HCT116 (cell line): ENCODE measurements at regions not wholly inside any gene's neighbourhood (a gene's known extent, or its start where the extent isn't known, plus 50 kb on each side); places are given as distances from the start of the nearest gene placed in this dataset.

Experiments used
- ATAC-seq: fragments of 200-7000 bp; cut with Tn5 transposase; 2 replicates; pipeline ENCODE4 v1.9.1; 2020; ENCODE audit warnings: mild to moderate bottlenecking, moderate library complexity
- BruUV-seq: library from RNA; stranded (reverse); fragments of 400-500 nt; replicated peaks from 2 replicates; lab custom pipeline; 2021; lab: Mats Ljungman, UMichigan
- CTCF ChIA-PET: fragments of 300-600 bp; sonication (Branson Sonifier 250); formaldehyde crosslinking; loops from one replicate; lab custom pipeline; 2021; ENCODE audit warnings: antibody characterized with exemption; lab: Charles Lee
- POLR2A ChIA-PET: fragments of 300-600, 350-600 bp; sonication (Branson Sonifier 250); formaldehyde crosslinking; loops from one replicate; lab custom pipeline; 2021; ENCODE audit warnings: antibody characterized with exemption; lab: Charles Lee
- RAD21 ChIA-PET, 2 experiments: fragments of 300-600 bp; sonication (Branson Sonifier 250); formaldehyde crosslinking; loops; one replicate each; lab custom pipeline; 2023; ENCODE audit warnings: low total read pairs in 2 of 2; ENCODE audit not compliant: uncharacterized antibody in 2 of 2, unreplicated experiment in 2 of 2, low non-redundant PET in 1 of 2; lab: Charles Lee
- DNase-seq: peaks from one replicate; pipeline ENCODE4 v3.0.0-alpha.2; 2010; ENCODE audit warnings: low read depth, low spot score
- H2AFZ ChIP-seq: fragments of 200-600 bp; shearing (Covaris generic), sonication (generic); 2 replicates; pipeline ENCODE4 v1.6.1; 2017; ENCODE audit warnings: low read depth, mixed run types, mixed read lengths, antibody characterized with exemption, low read length; ENCODE audit not compliant: poor library complexity, severe bottlenecking
- H3K27ac ChIP-seq: 2 replicates; pipeline ENCODE4 v1.5.1; 2012; ENCODE audit warnings: low read depth, low read length
- H3K27me3 ChIP-seq: fragments of 200-600 bp; sonication (generic); 2 replicates; pipeline ENCODE4 v1.6.1; 2016; ENCODE audit warnings: mixed run types, low read length, mixed read lengths; ENCODE audit not compliant: insufficient read depth
- H3K36me3 ChIP-seq, 2 experiments: fragments of 200-500 bp in 1 of 2; fragments of 200-600 bp in 1 of 2; sonication (Bioruptor generic) in 1 of 2; sonication (generic) in 1 of 2; 2 replicates each; pipeline versions ENCODE4 v1.5.1 to v1.6.1; 2014 to 2016; ENCODE audit warnings: low read length in 2 of 2, inconsistent platforms in 1 of 2, mixed read lengths in 1 of 2, mixed run types in 1 of 2; ENCODE audit not compliant: insufficient read depth in 2 of 2, control insufficient read depth in 1 of 2
- H3K4me1 ChIP-seq, 2 experiments: fragments of 200-600 bp in 1 of 2; sonication (generic) in 1 of 2; 2 replicates each; pipeline versions ENCODE4 v1.5.1 to v1.6.1; 2012 to 2017; ENCODE audit warnings: low read length in 2 of 2, inconsistent platforms in 1 of 2, mild to moderate bottlenecking in 1 of 2, mixed read lengths in 1 of 2, mixed run types in 1 of 2, moderate library complexity in 1 of 2; ENCODE audit not compliant: insufficient read depth in 2 of 2, control insufficient read depth in 1 of 2
- H3K4me2 ChIP-seq: fragments of 200-600 bp; sonication (generic); 2 replicates; pipeline ENCODE4 v1.6.1; 2017; ENCODE audit warnings: mixed run types, low read length, mixed read lengths
- H3K4me3 ChIP-seq, 2 experiments: fragments of 200-600 bp in 1 of 2; sonication (generic) in 1 of 2; replicated peaks in 1 of 2; 2 replicates each; pipeline ENCODE4 v1.5.1; 2011 to 2016; ENCODE audit warnings: low read length in 2 of 2, control low read depth in 1 of 2, low read depth in 1 of 2, mild to moderate bottlenecking in 1 of 2, mixed read lengths in 1 of 2, mixed run types in 1 of 2
- H3K79me2 ChIP-seq: fragments of 200-600 bp; sonication (generic); 2 replicates; pipeline ENCODE4 v1.6.1; 2017; ENCODE audit warnings: mild to moderate bottlenecking, mixed run types, low read length, moderate library complexity, mixed read lengths; ENCODE audit not compliant: insufficient read depth
- H3K9ac ChIP-seq: fragments of 200-600 bp; sonication (generic); 2 replicates; pipeline ENCODE4 v1.6.1; 2016; ENCODE audit warnings: low read length, mixed read lengths
- H3K9me2 ChIP-seq: fragments of 200-600 bp; sonication (generic), shearing (Covaris generic); 2 replicates; pipeline ENCODE4 v1.6.1; 2017; ENCODE audit warnings: mixed run types, mild to moderate bottlenecking, moderate library complexity; ENCODE audit not compliant: insufficient read depth
- H3K9me3 ChIP-seq, 2 experiments: fragments of 200-500 bp in 1 of 2; fragments of 200-600 bp in 1 of 2; sonication (Bioruptor generic) in 1 of 2; sonication (generic) in 1 of 2; 2 replicates each; pipeline ENCODE4 v1.6.1; 2014 to 2017; ENCODE audit warnings: low read length in 2 of 2, mixed read lengths in 2 of 2, inconsistent platforms in 1 of 2, low read depth in 1 of 2, mild to moderate bottlenecking in 1 of 2, mixed run types in 1 of 2, moderate library complexity in 1 of 2; ENCODE audit not compliant: control insufficient read depth in 1 of 2, insufficient read depth in 1 of 2
- H4K20me1 ChIP-seq: fragments of 200-600 bp; sonication (generic), shearing (Covaris generic); 2 replicates; pipeline ENCODE4 v1.6.1; 2017; ENCODE audit warnings: mixed run types, mild to moderate bottlenecking, moderate library complexity; ENCODE audit not compliant: insufficient read depth
- ATF3 ChIP-seq: IDR thresholded peaks from 2 replicates; pipeline ENCODE4 v1.6.1; 2012
- EGR1 ChIP-seq: IDR thresholded peaks from 2 replicates; pipeline ENCODE4 v1.6.1; 2012; ENCODE audit warnings: low read depth
- EZH2phosphoT487 ChIP-seq: fragments of 200-600 bp; IDR thresholded peaks from 2 replicates; pipeline ENCODE4 v1.6.1; 2018; ENCODE audit warnings: antibody characterized with exemption, borderline replicate concordance
- FOSL1 ChIP-seq: IDR thresholded peaks from 2 replicates; pipeline ENCODE4 v1.6.1; 2012; ENCODE audit warnings: low read depth
- JUND ChIP-seq: IDR thresholded peaks from 2 replicates; pipeline ENCODE4 v1.6.1; 2012
- POLR2A ChIP-seq: IDR thresholded peaks from 2 replicates; pipeline ENCODE4 v1.7.0; 2011; ENCODE audit warnings: borderline replicate concordance; ENCODE audit not compliant: insufficient read depth, insufficient read length; ENCODE audit errors: extremely low read depth
- RAD21 ChIP-seq: IDR thresholded peaks from 2 replicates; pipeline ENCODE4 v1.6.1; 2012; ENCODE audit warnings: low read depth, mild to moderate bottlenecking
- REST ChIP-seq: IDR thresholded peaks from 2 replicates; pipeline ENCODE4 v1.6.1; 2012; ENCODE audit warnings: low read depth
- SIN3A ChIP-seq: IDR thresholded peaks from 2 replicates; pipeline ENCODE4 v1.6.1; 2012; ENCODE audit warnings: low read depth
- ZBTB33 ChIP-seq: IDR thresholded peaks from 2 replicates; pipeline ENCODE4 v1.6.1; 2011; ENCODE audit warnings: mild to moderate bottlenecking, low read length, moderate library complexity; ENCODE audit not compliant: insufficient replicate concordance; ENCODE audit errors: extremely low read depth
- intact Hi-C: fragments of 100-400 bp; cut with micrococcal nuclease; formaldehyde crosslinking; loops from 2 replicates; pipeline ENCODE4 v1.10.0; 2022

- Histone ChIP-seq H3K27me3 (no peaks in the 10 kb centered on the region), H3K36me3 (no peaks in the 10 kb centered on the region), H3K9me3 (no peaks in the 10 kb centered on the region), H3K79me2 (no peaks in the 10 kb centered on the region), H4K20me1 (no peaks in the 10 kb centered on the region)
- ATAC-seq, result no peak
- RAD21 ChIA-PET, result no interaction called here
- intact Hi-C loops, result loop anchor here (5.0 kb wide), 1 partner anchor 629 kb away; no protein-coding TSS in a partner anchor
- no peak for DNase-seq
- TF ChIP-seq POLR2A (no peak), EZH2phosphoT487 (no peak), SIN3A (no peak), ZBTB33 (no peak), JUND (no peak), FOSL1 (no peak), ATF3 (no peak), RAD21 (no peak), EGR1 (no peak), REST (no peak)
- TF ChIP-seq, all 23 proteins: peak for 0
- no peaks in the 10 kb centered on the region; the same call in 1 of the 2 replicates for H3K9me2 ChIP-seq
- no peak overlapping the region for H2AFZ ChIP-seq
- no peak overlapping the region for H3K9ac ChIP-seq
- peaks cover 0 to 2% of the 10 kb centered on the region in 2 experiments; a peak in 1 of 4 replicates for H3K4me1 ChIP-seq
- BruUV-seq, result no TSS peak
- POLR2A ChIA-PET, result no interaction called here
- CTCF ChIA-PET, result no interaction called here
- no peak overlapping the region for H3K4me2 ChIP-seq
- no peak overlapping the region for H3K4me3 ChIP-seq
- H3K27ac ChIP-seq, result no peak overlapping the region
These were observed 98.6 kb downstream of the ZNF281 start for GRCh38 chr1:200311256-200311655.
